GM12874 (cell line): ENCODE measurements at regions not wholly inside any gene's neighbourhood (a gene's known extent, or its start where the extent isn't known, plus 50 kb on each side); places are given as distances from the start of the nearest gene placed in this dataset.

Source experiments
- TF ChIP-seq, protein P1 (sequence below): IDR thresholded peaks from 2 replicates; pipeline ENCODE4 v1.5.1; 2011; ENCODE audit warnings: low read depth, mild to moderate bottlenecking, control low read depth, low read length, moderate library complexity; ENCODE audit not compliant: insufficient read depth

DNA sequence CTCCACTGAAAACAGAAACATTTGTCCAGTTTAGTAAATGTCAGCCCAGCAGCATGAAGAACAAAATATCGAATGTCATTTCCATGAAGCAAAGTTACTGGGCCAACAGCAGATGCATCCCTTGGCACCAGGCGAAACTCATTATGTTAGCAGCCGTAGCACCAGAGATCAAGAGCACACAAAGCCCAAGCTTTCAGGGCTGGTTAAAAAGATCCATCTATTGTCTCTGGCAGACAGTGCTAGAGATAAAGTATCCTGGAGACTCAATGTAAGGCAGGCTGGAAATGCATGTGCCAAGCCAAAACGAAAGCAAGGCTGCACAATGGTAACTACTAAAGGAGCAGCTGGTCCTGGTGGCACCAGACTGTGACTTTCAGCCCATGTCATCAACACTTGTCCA is 120.3 kb upstream of the PLEKHG7 start:
- TF ChIP-seq, protein P1, sequence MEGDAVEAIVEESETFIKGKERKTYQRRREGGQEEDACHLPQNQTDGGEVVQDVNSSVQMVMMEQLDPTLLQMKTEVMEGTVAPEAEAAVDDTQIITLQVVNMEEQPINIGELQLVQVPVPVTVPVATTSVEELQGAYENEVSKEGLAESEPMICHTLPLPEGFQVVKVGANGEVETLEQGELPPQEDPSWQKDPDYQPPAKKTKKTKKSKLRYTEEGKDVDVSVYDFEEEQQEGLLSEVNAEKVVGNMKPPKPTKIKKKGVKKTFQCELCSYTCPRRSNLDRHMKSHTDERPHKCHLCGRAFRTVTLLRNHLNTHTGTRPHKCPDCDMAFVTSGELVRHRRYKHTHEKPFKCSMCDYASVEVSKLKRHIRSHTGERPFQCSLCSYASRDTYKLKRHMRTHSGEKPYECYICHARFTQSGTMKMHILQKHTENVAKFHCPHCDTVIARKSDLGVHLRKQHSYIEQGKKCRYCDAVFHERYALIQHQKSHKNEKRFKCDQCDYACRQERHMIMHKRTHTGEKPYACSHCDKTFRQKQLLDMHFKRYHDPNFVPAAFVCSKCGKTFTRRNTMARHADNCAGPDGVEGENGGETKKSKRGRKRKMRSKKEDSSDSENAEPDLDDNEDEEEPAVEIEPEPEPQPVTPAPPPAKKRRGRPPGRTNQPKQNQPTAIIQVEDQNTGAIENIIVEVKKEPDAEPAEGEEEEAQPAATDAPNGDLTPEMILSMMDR = no peak

DNA sequence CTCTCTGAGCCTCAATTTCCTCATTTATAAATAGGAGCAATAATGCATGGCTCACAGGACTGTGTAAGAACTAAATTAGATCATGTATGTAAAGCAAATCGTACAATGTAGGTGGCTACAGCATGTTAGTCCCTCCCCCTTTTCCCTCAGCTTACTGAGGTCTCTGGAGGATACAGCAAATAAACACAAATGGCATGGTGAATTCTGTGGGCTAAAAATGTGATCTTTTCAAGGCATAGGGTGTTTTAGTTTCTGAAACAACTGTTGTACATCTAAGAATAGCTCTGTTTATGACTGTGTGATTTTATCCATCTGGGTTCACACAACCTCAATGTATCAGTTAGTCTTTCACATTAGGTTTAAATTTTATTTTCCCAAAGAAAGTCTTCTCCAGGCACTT is 121.2 kb upstream of the PLEKHG7 start:
- TF ChIP-seq, protein P1 = no peak

DNA sequence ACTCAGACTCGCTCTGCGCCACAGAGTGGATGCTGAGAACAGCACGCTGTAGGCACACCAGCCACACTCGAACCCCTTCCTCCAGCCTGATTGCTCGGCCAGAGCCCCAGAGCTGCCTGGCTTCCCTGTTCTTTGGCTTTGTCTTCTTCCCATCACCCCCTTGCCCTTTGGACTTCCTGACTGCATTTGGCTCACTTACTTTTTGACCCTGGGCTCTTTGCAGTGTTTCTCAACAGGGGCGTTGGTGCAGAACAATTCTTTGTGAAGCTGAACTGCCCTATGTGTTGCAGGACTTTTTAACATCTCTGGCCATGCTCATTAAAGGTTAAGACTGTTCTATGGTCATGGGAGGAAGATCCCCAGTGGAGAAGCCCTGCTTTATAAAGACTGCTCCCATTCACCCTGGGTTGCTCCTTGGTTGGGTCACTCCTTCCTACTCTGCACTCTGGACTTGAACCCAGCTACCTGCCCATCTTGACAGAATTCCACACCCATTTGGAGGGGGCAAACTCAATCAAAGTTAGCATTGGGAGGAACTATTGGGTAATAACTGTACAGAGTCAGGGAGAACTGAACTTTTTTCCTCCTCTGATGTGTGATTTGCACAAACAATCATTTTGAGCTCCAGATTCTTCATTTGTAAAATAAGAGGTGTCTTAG is 127.7 kb upstream of the PLEKHG7 start:
- TF ChIP-seq, protein P1 = no peak

DNA sequence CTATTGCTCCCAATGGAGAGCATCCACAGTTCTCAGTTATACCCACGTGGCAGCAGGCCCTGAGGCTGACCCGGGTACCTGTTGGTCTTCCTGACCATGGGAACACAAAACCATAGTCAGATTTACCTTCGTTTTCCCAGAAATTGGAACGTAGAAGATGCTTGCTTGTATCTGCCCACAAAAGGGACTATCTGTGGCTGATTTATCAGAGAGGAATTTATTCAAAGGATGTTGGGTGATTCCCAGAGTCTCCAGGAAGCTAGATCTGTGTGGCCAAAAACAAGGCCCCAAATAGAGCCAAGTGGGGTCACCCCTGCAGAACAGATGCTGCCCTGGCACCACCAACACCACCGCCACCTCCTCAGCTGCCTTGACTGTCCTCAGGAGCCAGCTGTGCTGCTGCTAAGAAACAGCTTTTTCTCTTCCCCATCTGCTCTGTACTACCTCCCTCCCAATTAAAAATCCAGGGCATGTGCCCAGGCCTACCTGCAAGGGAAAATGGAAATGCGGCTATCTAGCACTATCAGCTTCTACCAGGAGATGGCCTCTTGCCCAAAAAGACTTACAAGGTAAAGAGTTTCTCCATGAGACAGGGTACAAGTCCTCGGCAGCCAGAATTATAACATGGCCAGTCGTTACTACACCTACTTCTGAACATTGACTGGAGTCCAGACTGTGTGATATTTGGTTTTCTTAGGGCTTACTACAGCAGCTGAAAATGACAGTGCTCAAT is 128.6 kb upstream of the PLEKHG7 start:
- TF ChIP-seq, protein P1 = peak; percentile 35; the same call in 1 of the 2 replicates

DNA sequence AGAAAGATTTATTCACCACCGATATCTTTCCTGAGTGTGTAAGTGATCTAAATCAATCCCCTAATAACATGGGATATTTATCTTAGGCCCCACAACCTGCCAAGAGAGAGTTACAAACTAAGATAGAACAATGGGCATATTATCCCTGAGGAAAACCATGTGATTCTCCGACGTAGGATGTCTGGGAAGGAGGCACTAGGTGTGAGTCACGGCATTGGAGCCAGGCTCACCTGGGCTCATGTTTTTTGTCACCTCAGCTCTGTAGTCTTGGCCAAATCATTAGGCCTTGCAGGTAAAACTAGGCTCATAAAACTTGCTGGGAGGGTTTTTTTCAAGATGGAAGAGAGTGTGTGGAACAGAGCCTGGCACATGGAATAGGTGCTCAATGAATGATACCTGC is 129.7 kb upstream of the PLEKHG7 start:
- TF ChIP-seq, protein P1 = no peak

DNA sequence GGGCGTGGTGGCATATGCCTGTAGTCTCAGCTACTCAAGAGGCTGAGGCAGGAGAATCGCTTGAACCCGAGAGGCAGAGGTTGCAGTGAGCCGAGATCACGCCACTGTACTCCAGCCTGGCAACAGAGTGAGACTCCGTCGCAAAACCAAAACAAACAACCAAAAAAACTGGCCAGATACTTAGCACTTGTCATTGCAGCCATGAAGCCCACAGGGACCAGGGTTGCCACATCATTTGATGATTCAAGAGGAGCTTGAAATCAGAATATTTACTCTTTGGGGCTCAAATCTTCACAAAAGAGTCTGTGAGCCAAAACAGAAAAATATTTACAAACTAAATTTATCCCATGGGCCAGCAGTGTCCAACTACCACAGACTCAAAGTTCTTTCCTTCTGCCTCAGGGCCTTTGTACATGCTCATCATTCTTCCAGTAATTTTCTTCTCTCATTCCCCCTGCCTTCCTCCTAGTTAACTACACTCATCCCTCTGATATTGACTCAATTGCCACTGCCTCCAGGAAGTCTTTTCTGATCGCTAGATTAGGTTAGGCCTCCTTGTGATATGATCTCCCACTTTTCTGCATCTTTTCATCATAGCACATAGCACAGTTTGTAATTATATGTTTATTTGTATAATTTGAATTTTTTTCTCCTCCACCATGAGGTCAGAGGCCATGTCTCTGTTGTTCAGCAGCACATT is 130.8 kb upstream of the PLEKHG7 start:
- TF ChIP-seq, protein P1 = no peak

DNA sequence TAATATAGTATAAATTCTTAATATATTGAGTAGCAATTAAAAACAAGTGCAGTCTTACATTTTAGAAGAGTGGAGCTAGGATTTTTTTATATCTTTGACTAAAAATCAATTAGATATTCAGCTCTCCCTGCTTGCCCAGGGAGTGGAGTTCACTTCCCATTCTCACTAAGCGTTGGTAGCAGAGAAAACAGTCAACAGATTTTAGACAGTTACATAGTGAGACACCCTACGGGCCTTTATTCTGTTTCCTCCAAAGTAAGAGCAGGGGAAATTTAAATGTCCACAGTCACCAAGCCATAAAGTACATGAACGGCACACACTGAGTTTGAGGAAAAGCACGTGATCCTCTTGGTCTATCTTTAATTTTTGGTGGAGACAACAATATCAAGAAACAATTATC is 131.6 kb upstream of the PLEKHG7 start:
- TF ChIP-seq, protein P1 = no peak
